HCT116 (cell line): ENCODE measurements at regions not wholly inside any gene's neighbourhood (a gene's known extent, or its start where the extent isn't known, plus 50 kb on each side); places are given as distances from the start of the nearest gene placed in this dataset.

ENCODE experiments used
- ATAC-seq: fragments of 200-7000 bp; cut with Tn5 transposase; 2 replicates; pipeline ENCODE4 v1.9.1; 2020; ENCODE audit warnings: mild to moderate bottlenecking, moderate library complexity
- BruUV-seq: library from RNA; stranded (reverse); fragments of 400-500 nt; replicated peaks from 2 replicates; lab custom pipeline; 2021; lab: Mats Ljungman, UMichigan
- CTCF ChIA-PET: fragments of 300-600 bp; sonication (Branson Sonifier 250); formaldehyde crosslinking; loops from one replicate; lab custom pipeline; 2021; ENCODE audit warnings: antibody characterized with exemption; lab: Charles Lee
- POLR2A ChIA-PET: fragments of 300-600, 350-600 bp; sonication (Branson Sonifier 250); formaldehyde crosslinking; loops from one replicate; lab custom pipeline; 2021; ENCODE audit warnings: antibody characterized with exemption; lab: Charles Lee
- RAD21 ChIA-PET, 2 experiments: fragments of 300-600 bp; sonication (Branson Sonifier 250); formaldehyde crosslinking; loops; one replicate each; lab custom pipeline; 2023; ENCODE audit warnings: low total read pairs in 2 of 2; ENCODE audit not compliant: uncharacterized antibody in 2 of 2, unreplicated experiment in 2 of 2, low non-redundant PET in 1 of 2; lab: Charles Lee
- DNase-seq: peaks from one replicate; pipeline ENCODE4 v3.0.0-alpha.2; 2010; ENCODE audit warnings: low read depth, low spot score
- H2AFZ ChIP-seq: fragments of 200-600 bp; shearing (Covaris generic), sonication (generic); 2 replicates; pipeline ENCODE4 v1.6.1; 2017; ENCODE audit warnings: low read depth, mixed run types, mixed read lengths, antibody characterized with exemption, low read length; ENCODE audit not compliant: poor library complexity, severe bottlenecking
- H3K27ac ChIP-seq: 2 replicates; pipeline ENCODE4 v1.5.1; 2012; ENCODE audit warnings: low read depth, low read length
- H3K27me3 ChIP-seq: fragments of 200-600 bp; sonication (generic); 2 replicates; pipeline ENCODE4 v1.6.1; 2016; ENCODE audit warnings: mixed run types, low read length, mixed read lengths; ENCODE audit not compliant: insufficient read depth
- H3K36me3 ChIP-seq, 2 experiments: fragments of 200-500 bp in 1 of 2; fragments of 200-600 bp in 1 of 2; sonication (Bioruptor generic) in 1 of 2; sonication (generic) in 1 of 2; 2 replicates each; pipeline versions ENCODE4 v1.5.1 to v1.6.1; 2014 to 2016; ENCODE audit warnings: low read length in 2 of 2, inconsistent platforms in 1 of 2, mixed read lengths in 1 of 2, mixed run types in 1 of 2; ENCODE audit not compliant: insufficient read depth in 2 of 2, control insufficient read depth in 1 of 2
- H3K4me1 ChIP-seq, 2 experiments: fragments of 200-600 bp in 1 of 2; sonication (generic) in 1 of 2; 2 replicates each; pipeline versions ENCODE4 v1.5.1 to v1.6.1; 2012 to 2017; ENCODE audit warnings: low read length in 2 of 2, inconsistent platforms in 1 of 2, mild to moderate bottlenecking in 1 of 2, mixed read lengths in 1 of 2, mixed run types in 1 of 2, moderate library complexity in 1 of 2; ENCODE audit not compliant: insufficient read depth in 2 of 2, control insufficient read depth in 1 of 2
- H3K4me2 ChIP-seq: fragments of 200-600 bp; sonication (generic); 2 replicates; pipeline ENCODE4 v1.6.1; 2017; ENCODE audit warnings: mixed run types, low read length, mixed read lengths
- H3K4me3 ChIP-seq, 2 experiments: fragments of 200-600 bp in 1 of 2; sonication (generic) in 1 of 2; replicated peaks in 1 of 2; 2 replicates each; pipeline ENCODE4 v1.5.1; 2011 to 2016; ENCODE audit warnings: low read length in 2 of 2, control low read depth in 1 of 2, low read depth in 1 of 2, mild to moderate bottlenecking in 1 of 2, mixed read lengths in 1 of 2, mixed run types in 1 of 2
- H3K79me2 ChIP-seq: fragments of 200-600 bp; sonication (generic); 2 replicates; pipeline ENCODE4 v1.6.1; 2017; ENCODE audit warnings: mild to moderate bottlenecking, mixed run types, low read length, moderate library complexity, mixed read lengths; ENCODE audit not compliant: insufficient read depth
- H3K9ac ChIP-seq: fragments of 200-600 bp; sonication (generic); 2 replicates; pipeline ENCODE4 v1.6.1; 2016; ENCODE audit warnings: low read length, mixed read lengths
- H3K9me2 ChIP-seq: fragments of 200-600 bp; sonication (generic), shearing (Covaris generic); 2 replicates; pipeline ENCODE4 v1.6.1; 2017; ENCODE audit warnings: mixed run types, mild to moderate bottlenecking, moderate library complexity; ENCODE audit not compliant: insufficient read depth
- H3K9me3 ChIP-seq, 2 experiments: fragments of 200-500 bp in 1 of 2; fragments of 200-600 bp in 1 of 2; sonication (Bioruptor generic) in 1 of 2; sonication (generic) in 1 of 2; 2 replicates each; pipeline ENCODE4 v1.6.1; 2014 to 2017; ENCODE audit warnings: low read length in 2 of 2, mixed read lengths in 2 of 2, inconsistent platforms in 1 of 2, low read depth in 1 of 2, mild to moderate bottlenecking in 1 of 2, mixed run types in 1 of 2, moderate library complexity in 1 of 2; ENCODE audit not compliant: control insufficient read depth in 1 of 2, insufficient read depth in 1 of 2
- H4K20me1 ChIP-seq: fragments of 200-600 bp; sonication (generic), shearing (Covaris generic); 2 replicates; pipeline ENCODE4 v1.6.1; 2017; ENCODE audit warnings: mixed run types, mild to moderate bottlenecking, moderate library complexity; ENCODE audit not compliant: insufficient read depth
- ATF3 ChIP-seq: IDR thresholded peaks from 2 replicates; pipeline ENCODE4 v1.6.1; 2012
- CBX3 ChIP-seq: IDR thresholded peaks from 2 replicates; pipeline ENCODE4 v1.6.1; 2012; ENCODE audit warnings: low read depth
- CTCF ChIP-seq, 3 experiments: fragments of 200-600 bp in 1 of 3; sonication (generic) in 1 of 3; IDR thresholded peaks in 2 of 3; conservative IDR thresholded peaks in 1 of 3; 2 replicates each; pipeline ENCODE4 v1.5.1; 2012 to 2017; ENCODE audit warnings: low read depth in 2 of 3, low read length in 2 of 3, antibody characterized with exemption in 1 of 3, borderline replicate concordance in 1 of 3, control low read depth in 1 of 3, mild to moderate bottlenecking in 1 of 3, mixed read lengths in 1 of 3, mixed run types in 1 of 3, moderate library complexity in 1 of 3; ENCODE audit not compliant: insufficient read depth in 1 of 3
- EGR1 ChIP-seq: IDR thresholded peaks from 2 replicates; pipeline ENCODE4 v1.6.1; 2012; ENCODE audit warnings: low read depth
- ELF1 ChIP-seq: IDR thresholded peaks from 2 replicates; pipeline ENCODE4 v1.6.1; 2012; ENCODE audit warnings: low read depth, borderline replicate concordance
- EZH2 ChIP-seq: fragments of 200-600 bp; sonication (generic); IDR thresholded peaks from 2 replicates; pipeline ENCODE4 v1.6.1; 2017; ENCODE audit warnings: antibody characterized with exemption, mixed run types
- FOSL1 ChIP-seq: IDR thresholded peaks from 2 replicates; pipeline ENCODE4 v1.6.1; 2012; ENCODE audit warnings: low read depth
- POLR2A ChIP-seq: IDR thresholded peaks from 2 replicates; pipeline ENCODE4 v1.7.0; 2011; ENCODE audit warnings: borderline replicate concordance; ENCODE audit not compliant: insufficient read depth, insufficient read length; ENCODE audit errors: extremely low read depth
- POLR2AphosphoS5 ChIP-seq: IDR thresholded peaks from 2 replicates; pipeline ENCODE4 v1.6.1; 2011; ENCODE audit warnings: mild to moderate bottlenecking, low read depth, low read length, moderate library complexity
- RAD21 ChIP-seq: IDR thresholded peaks from 2 replicates; pipeline ENCODE4 v1.6.1; 2012; ENCODE audit warnings: low read depth, mild to moderate bottlenecking
- SIN3A ChIP-seq: IDR thresholded peaks from 2 replicates; pipeline ENCODE4 v1.6.1; 2012; ENCODE audit warnings: low read depth
- SRF ChIP-seq: IDR thresholded peaks from 2 replicates; pipeline ENCODE4 v1.6.1; 2012; ENCODE audit warnings: low read depth
- ZBTB33 ChIP-seq: IDR thresholded peaks from 2 replicates; pipeline ENCODE4 v1.6.1; 2011; ENCODE audit warnings: mild to moderate bottlenecking, low read length, moderate library complexity; ENCODE audit not compliant: insufficient replicate concordance; ENCODE audit errors: extremely low read depth
- intact Hi-C: fragments of 100-400 bp; cut with micrococcal nuclease; formaldehyde crosslinking; loops from 2 replicates; pipeline ENCODE4 v1.10.0; 2022

- Histone ChIP-seq H2AFZ (peak overlapping the region; percentile 29), H3K9me2 (no peaks in the 10 kb centered on the region), H3K9ac (no peak overlapping the region), H3K27ac (no peak overlapping the region), H3K4me1 (no peaks in the 10 kb centered on the region; a peak in 1 of 4 replicates), H4K20me1 (no peaks in the 10 kb centered on the region), H3K27me3 (no peaks in the 10 kb centered on the region), H3K36me3 (no peaks in the 10 kb centered on the region), H3K9me3 (no peaks in the 10 kb centered on the region), H3K4me3 (no peak overlapping the region), H3K4me2 (no peak overlapping the region), H3K79me2 (no peaks in the 10 kb centered on the region)
- intact Hi-C loops: loop anchor here (5.0 kb wide), 1 partner anchor 146 kb away; no protein-coding TSS in a partner anchor
- ChIA-PET CTCF (interaction anchor here (0.6 to 0.8 kb wide), 2 partner anchors 11 to 336 kb away, joined by 3 read pairs; no protein-coding TSS in a partner anchor), POLR2A (no interaction called here), RAD21 (no interaction called here)
- no TSS peak for BruUV-seq
- ATAC-seq (no peak), DNase-seq (no peak)
- TF ChIP-seq ATF3 (no peak), RAD21 (peak; percentile 60), CTCF (IDR thresholded peaks at IDR 0.05 in 2 of 3, conservative IDR thresholded peaks at IDR 0.05 in 1 of 3; ENCODE audit: borderline replicate concordance in 1 of 3, insufficient read depth in 1 of 3, low read depth in 2 of 3, low read length in 2 of 3) (0 out of 6 replicates have a peak, but pooled peaks of 1 of the 3 experiments have one; percentile 13), POLR2A (no peak)
Observed at GRCh38 chr5:92916036-92916435, 665.0 kb downstream of the NR2F1-AS1 start.

GRCh38 chr5:92912283-92912682 lies 668.7 kb downstream of the NR2F1-AS1 start:
- intact Hi-C loops: no loop called here
- Histone ChIP-seq H2AFZ (peak overlapping the region; percentile 46), H3K4me3 (no peak overlapping the region)
- no peak for TF ChIP-seq POLR2AphosphoS5
- no peak for TF ChIP-seq ZBTB33
- no peak for TF ChIP-seq ELF1
- no peak for TF ChIP-seq EGR1
- no peak for TF ChIP-seq RAD21
- no peak for TF ChIP-seq CBX3
- no peak for TF ChIP-seq ATF3
- no peak for TF ChIP-seq EZH2
- no peak for TF ChIP-seq CTCF (IDR thresholded peaks at IDR 0.05 in 2 of 3, conservative IDR thresholded peaks at IDR 0.05 in 1 of 3; ENCODE audit: borderline replicate concordance in 1 of 3, insufficient read depth in 1 of 3, low read depth in 2 of 3, low read length in 2 of 3)
- TF ChIP-seq SIN3A: no peak
- TF ChIP-seq SRF: no peak
- no peak for TF ChIP-seq FOSL1

More at GRCh38 chr5:92912283-92912682, 668.7 kb downstream of the NR2F1-AS1 start:
- ATAC-seq: no peak
- Histone ChIP-seq H3K27me3 (no peaks in the 10 kb centered on the region), H3K79me2 (no peaks in the 10 kb centered on the region), H3K4me2 (no peak overlapping the region), H3K36me3 (no peaks in the 10 kb centered on the region), H3K9me3 (no peaks in the 10 kb centered on the region), H3K9me2 (no peaks in the 10 kb centered on the region), H4K20me1 (no peaks in the 10 kb centered on the region), H3K9ac (no peak overlapping the region), H3K27ac (no peak overlapping the region), H3K4me1 (peaks cover 20 to 29% of the 10 kb centered on the region in 2 experiments)
- CTCF ChIA-PET: interaction anchor here (0.9 kb wide), 1 partner anchor 878 kb away, joined by 3 read pairs; no protein-coding TSS in a partner anchor
- POLR2A ChIA-PET: no interaction called here
- RAD21 ChIA-PET: no interaction called here
- no TSS peak for BruUV-seq
- no peak for DNase-seq
